GM12878 (cell line): ENCODE measurements at regions not wholly inside any gene's neighbourhood (a gene's known extent, or its start where the extent isn't known, plus 50 kb on each side); places are given as distances from the start of the nearest gene placed in this dataset.

Source experiments
- ATAC-seq: fragments of 200-7000 bp; cut with Tn5 transposase; 3 replicates; pipeline ENCODE4 v1.9.1; 2020; ENCODE audit warnings: mild to moderate bottlenecking, moderate library complexity
- BruUV-seq: library from RNA; stranded (reverse); fragments of 400-500 nt; replicated peaks from 2 replicates; lab custom pipeline; 2021; lab: Mats Ljungman, UMichigan
- CTCF ChIA-PET: fragments of 300-600 bp; sonication (Branson Sonifier 250); formaldehyde crosslinking; extraction: SDS; loops from one replicate; lab custom pipeline; 2021; ENCODE audit warnings: inconsistent platforms; lab: Yijun Ruan, JAX
- POLR2A ChIA-PET: fragments of 350-600 bp; formaldehyde crosslinking; extraction: SDS; loops from one replicate; lab custom pipeline; 2021; ENCODE audit warnings: inconsistent platforms; lab: Charles Lee
- RAD21 ChIA-PET: fragments of 300-600 bp; sonication (Branson Sonifier 250); formaldehyde crosslinking; loops from one replicate; lab custom pipeline; 2023; ENCODE audit warnings: antibody characterized with exemption; ENCODE audit not compliant: unreplicated experiment; lab: Charles Lee
- SMC1A ChIA-PET: fragments of 300-600 bp; sonication (Branson Sonifier 250); formaldehyde crosslinking; loops from one replicate; lab custom pipeline; 2023; ENCODE audit not compliant: unreplicated experiment, uncharacterized antibody; lab: Charles Lee
- DNase-seq: peaks from one replicate; pipeline ENCODE4 v3.0.0-alpha.2; 2011; ENCODE audit warnings: low read depth, low spot score
- FAIRE-seq: peaks from 3 replicates; lab custom pipeline; 2011; peaks lifted over from hg19 to GRCh38; lab: Jason Lieb, UNC
- H2AFZ ChIP-seq: 2 replicates; pipeline ENCODE4 v1.6.0; 2011; ENCODE audit warnings: low read depth, low read length, control low read depth; ENCODE audit not compliant: control insufficient read depth
- H3K27ac ChIP-seq: 2 replicates; pipeline ENCODE4 v1.5.1; 2011; ENCODE audit warnings: control low read depth; ENCODE audit not compliant: control insufficient read depth, insufficient read depth
- H3K27me3 ChIP-seq, 2 experiments: replicated peaks in 1 of 2; 2 replicates each; pipeline versions ENCODE4 v1.6.0 to v1.6.1; 2011; ENCODE audit warnings: low read length in 1 of 2; ENCODE audit not compliant: control insufficient read depth in 2 of 2, insufficient read depth in 2 of 2
- H3K36me3 ChIP-seq, 2 experiments: 2 replicates each; pipeline ENCODE4 v1.5.1; 2011; ENCODE audit warnings: low read length in 1 of 2; ENCODE audit not compliant: control insufficient read depth in 2 of 2, insufficient read depth in 2 of 2
- H3K4me1 ChIP-seq: 2 replicates; pipeline ENCODE4 v1.6.1; 2011; ENCODE audit warnings: mild to moderate bottlenecking, low read length, moderate library complexity, mixed read lengths; ENCODE audit not compliant: control insufficient read depth, insufficient read depth
- H3K4me2 ChIP-seq: 2 replicates; pipeline ENCODE4 v1.6.0; 2011; ENCODE audit warnings: control low read depth; ENCODE audit not compliant: control insufficient read depth, insufficient read depth
- H3K4me3 ChIP-seq: fragments of 200-600 bp; sonication (generic); 2 replicates; pipeline ENCODE4 v1.5.1; 2016
- H3K79me2 ChIP-seq: 2 replicates; pipeline ENCODE4 v1.6.0; 2011; ENCODE audit warnings: low read length; ENCODE audit not compliant: control insufficient read depth, insufficient read depth
- H3K9ac ChIP-seq: 2 replicates; pipeline ENCODE4 v1.8.0; 2011; ENCODE audit warnings: low read length, control low read depth, mixed read lengths; ENCODE audit not compliant: control insufficient read depth, insufficient read depth
- H3K9me3 ChIP-seq: replicated peaks from 3 replicates; pipeline ENCODE4 v1.5.1; 2011; ENCODE audit warnings: mild to moderate bottlenecking, low read length; ENCODE audit not compliant: control insufficient read depth, insufficient read depth
- H4K20me1 ChIP-seq: 2 replicates; pipeline ENCODE4 v1.6.0; 2011; ENCODE audit not compliant: control insufficient read depth, insufficient read depth
- ATF7 ChIP-seq: fragments of 450-650 bp; IDR thresholded peaks from 2 replicates; pipeline ENCODE4 v1.6.1; 2016; ENCODE audit warnings: low read depth, mild to moderate bottlenecking
- BHLHE40 ChIP-seq, 2 experiments: fragments of 450-650 bp in 1 of 2; IDR thresholded peaks; 2 replicates each; pipeline ENCODE4 v1.6.1; 2011 to 2017; ENCODE audit warnings: low read depth in 2 of 2, borderline replicate concordance in 1 of 2, improper control_type of control experiment in 1 of 2, low read length in 1 of 2, mild to moderate bottlenecking in 1 of 2
- CBFB ChIP-seq: IDR thresholded peaks from 2 replicates; pipeline ENCODE4 v1.6.1; 2016; ENCODE audit warnings: antibody characterized with exemption, low read depth
- CREB1 ChIP-seq: IDR thresholded peaks from 2 replicates; pipeline ENCODE4 v1.6.1; 2012; ENCODE audit warnings: low read depth, mild to moderate bottlenecking, inconsistent platforms
- KLF5 ChIP-seq: fragments of 450-650 bp; IDR thresholded peaks from 2 replicates; pipeline ENCODE4 v1.6.1; 2014; ENCODE audit warnings: mild to moderate bottlenecking; ENCODE audit not compliant: partially characterized antibody
- MLLT1 ChIP-seq: fragments of 450-650 bp; IDR thresholded peaks from 2 replicates; pipeline ENCODE4 v1.6.1; 2016; ENCODE audit warnings: mild to moderate bottlenecking
- NBN ChIP-seq: fragments of 450-650 bp; IDR thresholded peaks from 2 replicates; pipeline ENCODE4 v1.6.1; 2016
- NR2C1 ChIP-seq: fragments of 450-650 bp; IDR thresholded peaks from 2 replicates; pipeline ENCODE4 v1.6.1; 2017; ENCODE audit warnings: antibody characterized with exemption, mild to moderate bottlenecking, moderate library complexity
- SPI1 ChIP-seq: IDR thresholded peaks from 2 replicates; pipeline ENCODE4 v1.6.1; 2011; ENCODE audit warnings: low read depth, mild to moderate bottlenecking, low read length, moderate library complexity, borderline replicate concordance; ENCODE audit not compliant: insufficient read depth
- ZBTB40 ChIP-seq: fragments of 450-650 bp; IDR thresholded peaks from 2 replicates; pipeline ENCODE4 v1.6.1; 2016; ENCODE audit warnings: mild to moderate bottlenecking, moderate library complexity, borderline replicate concordance
- ZNF274 ChIP-seq: IDR thresholded peaks from one replicate; pipeline ENCODE4 v1.8.0; 2011; ENCODE audit not compliant: insufficient read length, insufficient read depth
- WGBS: methylation state at CpG from one replicate; pipeline ENCODE4 v1.1.6; 2016; ENCODE audit warnings: low lambda C conversion rate; ENCODE audit not compliant: insufficient replicate concordance, insufficient coverage; ENCODE audit errors: missing lambda C conversion rate; 5-methylcytosine and 5-hydroxymethylcytosine counted together
- in situ Hi-C: fragments of 300-500 bp; cut with MboI; formaldehyde crosslinking; loops from 9 replicates; pipeline ENCODE4 v1.14.3; 2018; ENCODE audit warnings: mixed read lengths
- intact Hi-C: fragments of 100-400 bp; cut with micrococcal nuclease; formaldehyde crosslinking; loops from one replicate; pipeline ENCODE4 v1.14.2; 2022; ENCODE audit not compliant: unreplicated experiment

- Histone ChIP-seq H3K79me2 (no peaks in the 10 kb centered on the region), H3K27me3 (no peaks in the 10 kb centered on the region), H3K4me1 (peaks cover 14% of the 10 kb centered on the region), H3K9me3 (no peaks in the 10 kb centered on the region; the same call in 2 of the 3 replicates), H3K4me3 (peak overlapping the region; percentile 57; the same call in 1 of the 2 replicates), H4K20me1 (no peaks in the 10 kb centered on the region), H3K36me3 (no peaks in the 10 kb centered on the region), H3K4me2 (peak overlapping the region; percentile 97), H2AFZ (peak overlapping the region; percentile 91), H3K27ac (no peak overlapping the region), H3K9ac (peak overlapping the region; percentile 24)
- ChIA-PET SMC1A (interaction anchor here (0.8 to 9.8 kb wide), 16 partner anchors 12 to 212 kb away, joined by 3 to 65 read pairs (median 5); no protein-coding TSS in a partner anchor), CTCF (interaction anchor here (0.6 to 2.2 kb wide), 11 partner anchors 10 to 216 kb away, joined by 3 to 13 read pairs (median 4); no protein-coding TSS in a partner anchor), POLR2A (interaction anchor here (0.6 to 2.6 kb wide), 14 partner anchors 11 to 1356 kb away, joined by 3 to 9 read pairs (median 6); no protein-coding TSS in a partner anchor), RAD21 (interaction anchor here (0.7 to 6.5 kb wide), 18 partner anchors 9 to 165 kb away, joined by 3 to 51 read pairs (median 6); no protein-coding TSS in a partner anchor)
- ATAC-seq (peak; percentile 35), FAIRE-seq (no peak), DNase-seq (no peak)
- TF ChIP-seq MLLT1: 0 out of 2 replicates have a peak, but pooled peaks have one; percentile 69
- TF ChIP-seq NR2C1: no peak
- peak; percentile 53; the same call in 1 of the 2 replicates for TF ChIP-seq CREB1
- no peak for TF ChIP-seq KLF5
- peak; percentile 58; the same call in 1 of the 2 replicates for TF ChIP-seq NBN
- peak; percentile 38; the same call in 1 of the 2 replicates for TF ChIP-seq SPI1
- peak in 1 of 2 experiments; percentile 1; a peak in 2 of 4 replicates for TF ChIP-seq BHLHE40 (IDR thresholded peaks at IDR 0.05; ENCODE audit: borderline replicate concordance in 1 of 2, low read depth in 2 of 2, low read length in 1 of 2)
- TF ChIP-seq ZNF274: no peak
- no peak for TF ChIP-seq CBFB
- 0 out of 2 replicates have a peak, but pooled peaks have one; percentile 22 for TF ChIP-seq ATF7
- TF ChIP-seq ZBTB40: 0 out of 2 replicates have a peak, but pooled peaks have one; percentile 21
- intact Hi-C loops: no loop called here
- in situ Hi-C loops: no loop called here
- WGBS: 17% methylated on average over 16 of the region's 16 CpGs
- BruUV-seq: no TSS peak
Observed at GRCh38 chr14:34060651-34060999, 109.8 kb upstream of the EGLN3 start.
